GM12878 (cell line): ENCODE measurements at regions not wholly inside any gene's neighbourhood (a gene's known extent, or its start where the extent isn't known, plus 50 kb on each side); places are given as distances from the start of the nearest gene placed in this dataset.

ENCODE experiments used
- ATAC-seq: fragments of 200-7000 bp; cut with Tn5 transposase; 3 replicates; pipeline ENCODE4 v1.9.1; 2020; ENCODE audit warnings: mild to moderate bottlenecking, moderate library complexity
- BruUV-seq: library from RNA; stranded (reverse); fragments of 400-500 nt; replicated peaks from 2 replicates; lab custom pipeline; 2021; lab: Mats Ljungman, UMichigan
- CTCF ChIA-PET: fragments of 300-600 bp; sonication (Branson Sonifier 250); formaldehyde crosslinking; extraction: SDS; loops from one replicate; lab custom pipeline; 2021; ENCODE audit warnings: inconsistent platforms; lab: Yijun Ruan, JAX
- POLR2A ChIA-PET: fragments of 350-600 bp; formaldehyde crosslinking; extraction: SDS; loops from one replicate; lab custom pipeline; 2021; ENCODE audit warnings: inconsistent platforms; lab: Charles Lee
- RAD21 ChIA-PET: fragments of 300-600 bp; sonication (Branson Sonifier 250); formaldehyde crosslinking; loops from one replicate; lab custom pipeline; 2023; ENCODE audit warnings: antibody characterized with exemption; ENCODE audit not compliant: unreplicated experiment; lab: Charles Lee
- SMC1A ChIA-PET: fragments of 300-600 bp; sonication (Branson Sonifier 250); formaldehyde crosslinking; loops from one replicate; lab custom pipeline; 2023; ENCODE audit not compliant: unreplicated experiment, uncharacterized antibody; lab: Charles Lee
- DNase-seq: peaks from one replicate; pipeline ENCODE4 v3.0.0-alpha.2; 2011; ENCODE audit warnings: low read depth, low spot score
- FAIRE-seq: peaks from 3 replicates; lab custom pipeline; 2011; peaks lifted over from hg19 to GRCh38; lab: Jason Lieb, UNC
- H2AFZ ChIP-seq: 2 replicates; pipeline ENCODE4 v1.6.0; 2011; ENCODE audit warnings: low read depth, low read length, control low read depth; ENCODE audit not compliant: control insufficient read depth
- H3K27ac ChIP-seq: 2 replicates; pipeline ENCODE4 v1.5.1; 2011; ENCODE audit warnings: control low read depth; ENCODE audit not compliant: control insufficient read depth, insufficient read depth
- H3K27me3 ChIP-seq, 2 experiments: replicated peaks in 1 of 2; 2 replicates each; pipeline versions ENCODE4 v1.6.0 to v1.6.1; 2011; ENCODE audit warnings: low read length in 1 of 2; ENCODE audit not compliant: control insufficient read depth in 2 of 2, insufficient read depth in 2 of 2
- H3K36me3 ChIP-seq, 2 experiments: 2 replicates each; pipeline ENCODE4 v1.5.1; 2011; ENCODE audit warnings: low read length in 1 of 2; ENCODE audit not compliant: control insufficient read depth in 2 of 2, insufficient read depth in 2 of 2
- H3K4me1 ChIP-seq: 2 replicates; pipeline ENCODE4 v1.6.1; 2011; ENCODE audit warnings: mild to moderate bottlenecking, low read length, moderate library complexity, mixed read lengths; ENCODE audit not compliant: control insufficient read depth, insufficient read depth
- H3K4me2 ChIP-seq: 2 replicates; pipeline ENCODE4 v1.6.0; 2011; ENCODE audit warnings: control low read depth; ENCODE audit not compliant: control insufficient read depth, insufficient read depth
- H3K4me3 ChIP-seq: fragments of 200-600 bp; sonication (generic); 2 replicates; pipeline ENCODE4 v1.5.1; 2016
- H3K79me2 ChIP-seq: 2 replicates; pipeline ENCODE4 v1.6.0; 2011; ENCODE audit warnings: low read length; ENCODE audit not compliant: control insufficient read depth, insufficient read depth
- H3K9ac ChIP-seq: 2 replicates; pipeline ENCODE4 v1.8.0; 2011; ENCODE audit warnings: low read length, control low read depth, mixed read lengths; ENCODE audit not compliant: control insufficient read depth, insufficient read depth
- H3K9me3 ChIP-seq: replicated peaks from 3 replicates; pipeline ENCODE4 v1.5.1; 2011; ENCODE audit warnings: mild to moderate bottlenecking, low read length; ENCODE audit not compliant: control insufficient read depth, insufficient read depth
- H4K20me1 ChIP-seq: 2 replicates; pipeline ENCODE4 v1.6.0; 2011; ENCODE audit not compliant: control insufficient read depth, insufficient read depth
- ASH2L ChIP-seq: fragments of 300-600, 200-600 bp; sonication (generic); IDR thresholded peaks from 2 replicates; pipeline ENCODE4 v1.6.1; 2017; ENCODE audit warnings: low read depth, mild to moderate bottlenecking, borderline replicate concordance
- CHD2 ChIP-seq: IDR thresholded peaks from 2 replicates; pipeline ENCODE4 v1.6.1; 2011; ENCODE audit warnings: low read depth, low read length, improper control_type of control experiment, borderline replicate concordance
- ESRRA ChIP-seq: IDR thresholded peaks from 2 replicates; pipeline ENCODE4 v1.6.1; 2012; ENCODE audit warnings: mild to moderate bottlenecking, low read length, improper control_type of control experiment
- FOXM1 ChIP-seq: IDR thresholded peaks from 2 replicates; pipeline ENCODE4 v1.6.1; 2012; ENCODE audit warnings: low read depth, mild to moderate bottlenecking, inconsistent platforms, low read length, moderate library complexity
- IKZF1 ChIP-seq: fragments of 450-650 bp; conservative IDR thresholded peaks from 2 replicates; pipeline ENCODE4 v1.6.1; 2017; ENCODE audit warnings: antibody characterized with exemption, mild to moderate bottlenecking
- IKZF2 ChIP-seq, 2 experiments: fragments of 450-650 bp; IDR thresholded peaks; 2 replicates each; pipeline ENCODE4 v1.6.1; 2017; ENCODE audit warnings: mild to moderate bottlenecking in 2 of 2, moderate library complexity in 2 of 2
- MEF2A ChIP-seq: IDR thresholded peaks from 2 replicates; pipeline ENCODE4 v1.6.1; 2011; ENCODE audit warnings: low read depth, mild to moderate bottlenecking, low read length, moderate library complexity; ENCODE audit not compliant: insufficient read depth
- NR2C1 ChIP-seq: fragments of 450-650 bp; IDR thresholded peaks from 2 replicates; pipeline ENCODE4 v1.6.1; 2017; ENCODE audit warnings: antibody characterized with exemption, mild to moderate bottlenecking, moderate library complexity
- RAD21 ChIP-seq: IDR thresholded peaks from 2 replicates; pipeline ENCODE4 v1.6.1; 2011; ENCODE audit warnings: mild to moderate bottlenecking, low read depth, low read length, moderate library complexity; ENCODE audit not compliant: insufficient read depth
- SMC3 ChIP-seq: IDR thresholded peaks from 2 replicates; pipeline ENCODE4 v1.6.1; 2011; ENCODE audit warnings: low read length, improper control_type of control experiment, borderline replicate concordance
- SREBF2 ChIP-seq: IDR thresholded peaks from 2 replicates; pipeline ENCODE4 v1.6.1; 2012; ENCODE audit warnings: mild to moderate bottlenecking, low read length
- SRF ChIP-seq, 2 experiments: IDR thresholded peaks; 2 replicates each; pipeline ENCODE4 v1.6.1; 2011; ENCODE audit warnings: low read depth in 2 of 2, low read length in 2 of 2, mild to moderate bottlenecking in 1 of 2, moderate library complexity in 1 of 2
- TCF12 ChIP-seq: IDR thresholded peaks from 2 replicates; pipeline ENCODE4 v1.6.1; 2011; ENCODE audit warnings: low read depth, mild to moderate bottlenecking, low read length
- WGBS: methylation state at CpG from one replicate; pipeline ENCODE4 v1.1.6; 2016; ENCODE audit warnings: low lambda C conversion rate; ENCODE audit not compliant: insufficient replicate concordance, insufficient coverage; ENCODE audit errors: missing lambda C conversion rate; 5-methylcytosine and 5-hydroxymethylcytosine counted together
- in situ Hi-C: fragments of 300-500 bp; cut with MboI; formaldehyde crosslinking; loops from 9 replicates; pipeline ENCODE4 v1.14.3; 2018; ENCODE audit warnings: mixed read lengths
- intact Hi-C: fragments of 100-400 bp; cut with micrococcal nuclease; formaldehyde crosslinking; loops from one replicate; pipeline ENCODE4 v1.14.2; 2022; ENCODE audit not compliant: unreplicated experiment
- TF ChIP-seq, protein P1 (sequence below): fragments of 450-650 bp; IDR thresholded peaks from 2 replicates; pipeline ENCODE4 v1.6.1; 2016; ENCODE audit warnings: mild to moderate bottlenecking
- TF ChIP-seq, protein P2 (sequence below): fragments of 450-650 bp; IDR thresholded peaks from 2 replicates; pipeline ENCODE4 v1.6.1; 2017; ENCODE audit warnings: low read depth, mild to moderate bottlenecking, moderate library complexity

DNA sequence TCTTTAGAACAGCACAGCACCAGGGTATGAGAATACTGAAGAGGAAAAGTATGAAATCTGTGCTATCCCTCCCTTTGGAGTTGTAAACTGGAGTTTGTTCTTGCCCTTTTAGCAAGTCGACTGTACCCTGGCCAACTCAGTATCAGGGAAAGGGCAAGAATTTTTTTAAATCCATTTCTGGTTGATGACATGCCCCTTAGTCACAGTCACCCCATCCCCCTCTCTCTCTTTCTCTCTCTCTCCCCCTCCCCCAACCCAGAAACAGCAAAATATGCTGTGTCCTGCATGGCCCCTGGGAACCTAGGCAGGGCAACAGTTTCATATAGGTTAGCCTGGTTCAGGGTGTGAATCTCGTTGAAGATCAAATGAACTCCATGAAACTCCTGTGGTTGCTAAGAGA lies 177.7 kb upstream of the ADO start:
- no peak overlapping the region for H3K4me3 ChIP-seq
- BruUV-seq: no TSS peak
- 56% methylated on average over 2 of the region's 2 CpGs for WGBS
- ChIA-PET SMC1A (interaction anchor here (0.7 to 1.6 kb wide), 7 partner anchors 7 to 81 kb away, joined by 3 to 5 read pairs (median 3); no protein-coding TSS in a partner anchor), POLR2A (no interaction called here), CTCF (interaction anchor here (1.1 to 1.7 kb wide), 3 partner anchors 13 to 457 kb away, joined by 3 to 6 read pairs (median 3); no protein-coding TSS in a partner anchor), RAD21 (interaction anchor here (1.1 to 2.4 kb wide), 5 partner anchors 15 to 192 kb away, joined by 3 to 6 read pairs (median 5); no protein-coding TSS in a partner anchor)
- TF ChIP-seq, protein P1, sequence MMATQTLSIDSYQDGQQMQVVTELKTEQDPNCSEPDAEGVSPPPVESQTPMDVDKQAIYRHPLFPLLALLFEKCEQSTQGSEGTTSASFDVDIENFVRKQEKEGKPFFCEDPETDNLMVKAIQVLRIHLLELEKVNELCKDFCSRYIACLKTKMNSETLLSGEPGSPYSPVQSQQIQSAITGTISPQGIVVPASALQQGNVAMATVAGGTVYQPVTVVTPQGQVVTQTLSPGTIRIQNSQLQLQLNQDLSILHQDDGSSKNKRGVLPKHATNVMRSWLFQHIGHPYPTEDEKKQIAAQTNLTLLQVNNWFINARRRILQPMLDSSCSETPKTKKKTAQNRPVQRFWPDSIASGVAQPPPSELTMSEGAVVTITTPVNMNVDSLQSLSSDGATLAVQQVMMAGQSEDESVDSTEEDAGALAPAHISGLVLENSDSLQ: no peak
- no peak for TF ChIP-seq SREBF2
- TF ChIP-seq TCF12: no peak
- no peak for TF ChIP-seq ESRRA
- TF ChIP-seq CHD2: peak; percentile 67
- peak in 1 of 2 experiments; percentile 11; a peak in 1 of 4 replicates for TF ChIP-seq IKZF2 (IDR thresholded peaks at IDR 0.05)
- TF ChIP-seq MEF2A: no peak
- TF ChIP-seq, protein P2, sequence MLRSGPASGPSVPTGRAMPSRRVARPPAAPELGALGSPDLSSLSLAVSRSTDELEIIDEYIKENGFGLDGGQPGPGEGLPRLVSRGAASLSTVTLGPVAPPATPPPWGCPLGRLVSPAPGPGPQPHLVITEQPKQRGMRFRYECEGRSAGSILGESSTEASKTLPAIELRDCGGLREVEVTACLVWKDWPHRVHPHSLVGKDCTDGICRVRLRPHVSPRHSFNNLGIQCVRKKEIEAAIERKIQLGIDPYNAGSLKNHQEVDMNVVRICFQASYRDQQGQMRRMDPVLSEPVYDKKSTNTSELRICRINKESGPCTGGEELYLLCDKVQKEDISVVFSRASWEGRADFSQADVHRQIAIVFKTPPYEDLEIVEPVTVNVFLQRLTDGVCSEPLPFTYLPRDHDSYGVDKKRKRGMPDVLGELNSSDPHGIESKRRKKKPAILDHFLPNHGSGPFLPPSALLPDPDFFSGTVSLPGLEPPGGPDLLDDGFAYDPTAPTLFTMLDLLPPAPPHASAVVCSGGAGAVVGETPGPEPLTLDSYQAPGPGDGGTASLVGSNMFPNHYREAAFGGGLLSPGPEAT: no peak
- no peak for TF ChIP-seq RAD21
- TF ChIP-seq SMC3: no peak
- TF ChIP-seq ASH2L: no peak
- no peak for TF ChIP-seq SRF (IDR thresholded peaks at IDR 0.05; ENCODE audit: low read depth in 2 of 2, low read length in 2 of 2)
- TF ChIP-seq NR2C1: no peak
- TF ChIP-seq IKZF1: no peak
- TF ChIP-seq FOXM1: no peak
- H3K9ac ChIP-seq: no peak overlapping the region
- no peak overlapping the region for H3K27ac ChIP-seq
- intact Hi-C loops: no loop called here
- no peak overlapping the region for H2AFZ ChIP-seq
- peaks cover 8% of the 10 kb centered on the region for H3K4me1 ChIP-seq
- H3K4me2 ChIP-seq: no peak overlapping the region
- in situ Hi-C loops: no loop called here
- H4K20me1 ChIP-seq: no peaks in the 10 kb centered on the region
- no peaks in the 10 kb centered on the region; the same call in 2 of the 3 replicates for H3K9me3 ChIP-seq
- no peaks in the 10 kb centered on the region for H3K36me3 ChIP-seq
- ATAC-seq (peak; percentile 50), FAIRE-seq (no peak), DNase-seq (no peak)
- no peaks in the 10 kb centered on the region for H3K79me2 ChIP-seq
- no peaks in the 10 kb centered on the region for H3K27me3 ChIP-seq
